Astrocyte of the cerebellum (primary cell): ENCODE measurements at regions not wholly inside any gene's neighbourhood (a gene's known extent, or its start where the extent isn't known, plus 50 kb on each side); places are given as distances from the start of the nearest gene placed in this dataset.

Experiments used
- DNase-seq: peaks from one replicate; pipeline ENCODE4 v3.0.0-alpha.2; 2011; ENCODE audit warnings: low read depth
- H3K4me3 ChIP-seq: 2 replicates; pipeline ENCODE4 v1.5.1; 2011; ENCODE audit warnings: mild to moderate bottlenecking, low read depth, low read length, moderate library complexity
- in situ Hi-C: cut with HindIII; loops from 2 replicates; pipeline ENCODE4 v1.10.0; 2017; ENCODE audit warnings: low sequenced_read_pairs
- TF ChIP-seq, protein P1 (sequence below): IDR thresholded peaks from 2 replicates; pipeline ENCODE4 v1.5.1; 2012; ENCODE audit warnings: low read length, low read depth, moderate library complexity, mild to moderate bottlenecking; ENCODE audit errors: missing control alignments

DNA sequence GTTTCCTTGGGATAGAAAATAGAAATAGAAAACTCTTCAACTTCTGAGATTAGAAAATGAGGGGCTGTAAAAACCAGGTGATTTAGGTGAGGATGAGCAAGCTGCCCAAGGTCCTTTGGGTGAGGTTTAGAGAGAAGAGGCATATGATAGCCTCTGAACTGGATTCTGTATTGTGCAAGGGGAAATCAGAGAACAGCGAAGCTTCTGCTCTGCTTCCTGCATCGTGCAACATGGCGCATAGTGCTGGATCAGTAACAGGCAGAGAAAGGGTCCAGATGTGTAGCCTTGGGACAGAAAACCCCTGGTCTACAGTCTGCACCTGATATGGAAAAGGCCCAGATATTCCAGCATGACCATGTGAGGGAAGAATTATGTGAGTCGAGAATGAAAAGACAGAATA is 121.7 kb downstream of the MBL2 start:
- DNase-seq, result no peak
- no peak overlapping the region for H3K4me3 ChIP-seq
- TF ChIP-seq, protein P1, sequence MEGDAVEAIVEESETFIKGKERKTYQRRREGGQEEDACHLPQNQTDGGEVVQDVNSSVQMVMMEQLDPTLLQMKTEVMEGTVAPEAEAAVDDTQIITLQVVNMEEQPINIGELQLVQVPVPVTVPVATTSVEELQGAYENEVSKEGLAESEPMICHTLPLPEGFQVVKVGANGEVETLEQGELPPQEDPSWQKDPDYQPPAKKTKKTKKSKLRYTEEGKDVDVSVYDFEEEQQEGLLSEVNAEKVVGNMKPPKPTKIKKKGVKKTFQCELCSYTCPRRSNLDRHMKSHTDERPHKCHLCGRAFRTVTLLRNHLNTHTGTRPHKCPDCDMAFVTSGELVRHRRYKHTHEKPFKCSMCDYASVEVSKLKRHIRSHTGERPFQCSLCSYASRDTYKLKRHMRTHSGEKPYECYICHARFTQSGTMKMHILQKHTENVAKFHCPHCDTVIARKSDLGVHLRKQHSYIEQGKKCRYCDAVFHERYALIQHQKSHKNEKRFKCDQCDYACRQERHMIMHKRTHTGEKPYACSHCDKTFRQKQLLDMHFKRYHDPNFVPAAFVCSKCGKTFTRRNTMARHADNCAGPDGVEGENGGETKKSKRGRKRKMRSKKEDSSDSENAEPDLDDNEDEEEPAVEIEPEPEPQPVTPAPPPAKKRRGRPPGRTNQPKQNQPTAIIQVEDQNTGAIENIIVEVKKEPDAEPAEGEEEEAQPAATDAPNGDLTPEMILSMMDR, result no peak
- in situ Hi-C loops, result no loop called here

DNA sequence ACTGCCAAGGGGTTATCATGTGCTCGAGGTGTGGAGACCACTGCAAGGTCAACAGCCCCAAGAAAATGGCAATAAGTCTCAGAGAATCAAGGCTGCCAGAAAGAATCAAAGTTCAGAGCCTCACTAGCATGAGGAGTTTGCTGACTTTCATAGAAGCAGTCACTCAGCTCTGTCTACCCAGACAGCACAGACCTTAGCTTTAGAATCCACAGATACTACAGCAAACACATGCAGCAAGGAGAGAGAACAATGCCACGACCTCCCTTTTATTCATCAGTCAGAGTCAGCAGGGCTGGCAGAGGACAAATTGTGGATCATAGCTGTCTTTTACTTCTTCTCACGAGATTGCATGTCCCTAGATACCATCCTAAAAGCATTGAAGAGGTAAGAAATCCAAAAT is 121.3 kb downstream of the MBL2 start:
- no peak overlapping the region for H3K4me3 ChIP-seq
- TF ChIP-seq, protein P1, result no peak
- in situ Hi-C loops, result no loop called here
- no peak for DNase-seq

DNA sequence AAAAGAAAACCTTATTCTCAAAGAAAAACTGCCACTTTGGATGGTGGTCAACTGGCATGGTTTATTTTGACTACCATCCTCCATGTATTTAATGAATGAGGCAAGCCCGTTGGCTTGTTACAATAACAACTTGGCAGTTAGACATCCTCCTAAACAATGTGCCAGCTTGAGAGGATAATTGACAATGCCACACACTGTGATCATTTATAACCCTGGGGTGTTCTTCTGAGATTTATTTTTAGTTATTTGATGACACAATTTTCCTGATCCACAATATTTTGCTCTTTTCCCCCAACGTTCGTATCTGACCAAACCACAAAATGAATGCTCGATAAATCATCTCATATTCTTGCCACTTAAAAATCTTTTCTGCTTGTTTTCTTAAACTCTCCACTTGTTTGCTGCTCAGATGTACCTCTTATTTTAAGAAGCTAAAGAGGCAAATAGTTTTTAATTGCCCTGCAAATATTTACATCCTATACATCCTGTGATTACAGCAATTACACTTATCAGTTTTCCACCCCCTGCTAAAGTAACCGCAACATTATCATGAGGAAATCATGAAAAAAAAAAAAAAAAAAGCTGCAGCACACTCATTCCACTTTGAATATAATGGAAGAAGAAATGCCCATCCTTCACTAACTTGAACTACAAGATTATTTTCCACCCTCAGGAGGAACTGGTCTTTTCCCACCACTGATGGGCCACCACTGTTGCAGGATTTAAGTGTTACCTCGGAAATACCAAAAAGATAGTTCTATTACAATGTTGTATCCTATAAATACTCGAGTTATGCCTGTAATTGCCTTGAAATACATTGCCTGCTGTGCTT is 119.9 kb downstream of the MBL2 start:
- TF ChIP-seq, protein P1, result no peak
- DNase-seq, result no peak
- in situ Hi-C loops, result no loop called here
- no peak overlapping the region for H3K4me3 ChIP-seq

DNA sequence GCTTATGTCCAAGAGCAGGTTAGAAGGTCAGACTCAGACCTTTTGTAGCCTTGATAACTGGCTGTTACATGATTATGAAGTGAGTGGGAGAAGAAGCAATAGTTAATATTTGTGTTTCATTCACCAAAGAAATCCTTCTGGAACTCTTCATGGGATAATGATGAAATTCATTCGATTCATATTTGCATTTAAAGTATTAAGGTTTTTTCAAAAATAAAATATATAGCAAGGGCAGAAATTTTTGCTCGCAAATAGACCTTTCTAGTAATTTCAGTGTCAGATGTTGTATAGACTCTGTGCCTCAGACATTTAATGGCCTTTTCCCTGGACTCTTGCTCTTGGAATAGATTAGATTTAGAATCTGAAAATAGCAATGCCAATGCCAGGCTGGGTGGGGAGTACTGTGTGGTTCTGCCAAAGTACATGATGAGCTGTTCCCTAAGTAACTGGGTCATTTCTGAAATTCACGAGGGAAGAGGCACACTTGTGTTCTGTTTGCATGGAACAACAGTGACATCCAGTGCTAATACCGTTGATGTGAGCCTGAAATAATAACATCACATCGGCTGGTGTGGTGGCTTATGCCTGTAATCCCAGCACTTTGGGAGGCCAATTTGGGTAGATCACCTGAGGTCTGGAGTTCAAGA is 119.2 kb downstream of the MBL2 start:
- no peak for DNase-seq
- in situ Hi-C loops, result no loop called here
- H3K4me3 ChIP-seq, result no peak overlapping the region
- TF ChIP-seq, protein P1, result no peak

DNA sequence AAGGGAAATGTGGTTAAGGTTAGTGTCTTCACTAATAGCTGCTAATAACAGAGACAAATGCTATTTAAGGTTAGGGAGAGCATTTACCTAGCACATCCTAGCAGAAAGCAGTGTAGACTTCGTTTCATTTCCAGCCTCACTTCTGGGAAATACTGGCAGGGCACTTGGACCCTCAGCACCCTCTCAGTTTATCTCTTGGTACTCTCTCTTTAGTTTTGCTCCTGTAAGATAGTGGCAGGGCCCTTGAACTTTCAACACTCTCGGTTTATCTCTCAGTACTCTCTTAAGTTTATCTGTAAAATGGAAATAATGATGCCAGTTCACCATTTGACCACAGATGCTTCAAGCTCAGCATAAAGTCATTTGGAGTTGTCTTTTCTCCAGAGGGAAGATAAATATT is 118.4 kb downstream of the MBL2 start:
- H3K4me3 ChIP-seq, result no peak overlapping the region
- in situ Hi-C loops, result no loop called here
- no peak for DNase-seq
- TF ChIP-seq, protein P1, result no peak

DNA sequence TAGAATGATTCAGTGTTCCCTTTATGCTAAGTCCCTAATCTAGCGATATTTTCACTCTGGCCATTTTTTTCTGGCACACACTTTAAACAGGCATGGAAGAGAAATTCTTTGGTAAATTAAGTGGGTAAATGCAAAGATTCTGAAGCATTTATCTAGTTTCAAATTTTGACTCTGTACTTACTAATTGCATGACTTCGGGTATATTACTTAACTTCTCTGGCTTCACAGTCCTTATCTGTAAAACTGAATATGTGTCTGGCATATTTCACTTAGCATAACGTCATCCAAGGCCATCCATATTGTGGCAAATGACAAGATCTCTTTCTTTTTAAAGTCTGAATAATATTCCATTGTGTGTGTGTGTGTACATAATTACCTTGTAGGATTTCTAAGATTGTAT is 114.5 kb downstream of the MBL2 start:
- TF ChIP-seq, protein P1, result no peak
- no peak overlapping the region for H3K4me3 ChIP-seq
- no peak for DNase-seq
- in situ Hi-C loops, result no loop called here
